Peyer's patch (tissue), 4 donors: ENCODE measurements at regions not wholly inside any gene's neighbourhood (a gene's known extent, or its start where the extent isn't known, plus 50 kb on each side); places are given as distances from the start of the nearest gene placed in this dataset.

Experiments
- CTCF ChIP-seq, 6 experiments: fragments of 450-650 bp in 4 of 6; fragments of 200-600 bp in 2 of 6; sonication (generic) in 1 of 6; IDR thresholded peaks; one replicate each; pipeline ENCODE4 v1.5.1; 2017 to 2019; ENCODE audit warnings: antibody characterized with exemption in 6 of 6, mild to moderate bottlenecking in 3 of 6, moderate library complexity in 1 of 6
- POLR2A ChIP-seq, 2 donors: fragments of 450-650 bp; IDR thresholded peaks; one replicate each; pipeline ENCODE4 v1.5.1; 2017; ENCODE audit warnings: antibody characterized with exemption in 2 of 2, mild to moderate bottlenecking in 2 of 2, moderate library complexity in 2 of 2

DNA sequence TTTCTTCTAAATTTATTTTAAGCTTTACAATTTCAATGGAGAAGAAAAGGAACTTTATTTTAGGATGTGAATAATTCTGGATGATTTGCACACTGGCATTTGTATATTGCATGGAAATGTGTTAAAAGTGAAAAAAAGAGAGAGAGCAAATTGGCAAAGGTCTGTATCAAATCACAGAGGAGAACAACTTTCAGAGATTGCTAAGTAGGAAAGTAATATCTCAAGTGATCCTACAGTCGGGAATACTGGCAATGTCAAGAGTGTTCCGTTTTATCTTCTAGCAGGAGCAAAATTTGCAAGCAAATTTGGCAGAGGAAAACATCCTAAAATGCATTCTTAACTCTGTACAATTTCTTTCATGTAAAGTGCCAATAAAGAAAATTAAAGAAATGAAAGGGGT lies 97.1 kb upstream of the TMC3 start:
- TF ChIP-seq CTCF (IDR thresholded peaks at IDR 0.05) (no peak), POLR2A (IDR thresholded peaks at IDR 0.05) (no peak)
